ENCODE measurements at regions not wholly inside any gene's neighbourhood (a gene's known extent, or its start where the extent isn't known, plus 50 kb on each side); places are given as distances from the start of the nearest gene placed in this dataset.

- no peak for TF ChIP-seq CTCF (IDR thresholded peaks at IDR 0.05)
- TF ChIP-seq ZFX (IDR thresholded peaks at IDR 0.05; ENCODE audit: borderline replicate concordance) = no peak
Observed at GRCh38 chr1:55369474-55369873, 154.3 kb upstream of the USP24 start.

All from 22Rv1 (cell line).